Esophagus (tissue), 2 donors: ENCODE measurements at regions not wholly inside any gene's neighbourhood (a gene's known extent, or its start where the extent isn't known, plus 50 kb on each side); places are given as distances from the start of the nearest gene placed in this dataset.
"Not testable (repeated sequence)": the region's sequence is repeated elsewhere in the genome, so short reads cannot be mapped to it uniquely, and the experiment has no call there.

Experiments
- H3K27ac ChIP-seq, 2 donors: one replicate each; pipeline ENCODE4 v1.5.1; 2013; ENCODE audit warnings: low read depth in 2 of 2, mild to moderate bottlenecking in 2 of 2, inconsistent platforms in 1 of 2, low read length in 1 of 2, moderate library complexity in 1 of 2
- H3K27me3 ChIP-seq, 2 donors: one replicate each; pipeline ENCODE4 v1.6.1; 2013; ENCODE audit warnings: low read length in 2 of 2, control low read depth in 1 of 2, mild to moderate bottlenecking in 1 of 2; ENCODE audit not compliant: insufficient read depth in 2 of 2, control insufficient read depth in 1 of 2
- H3K36me3 ChIP-seq, 2 donors: one replicate each; pipeline ENCODE4 v1.6.1; 2013; ENCODE audit warnings: low read length in 1 of 2; ENCODE audit not compliant: control insufficient read depth in 2 of 2, insufficient read depth in 2 of 2
- H3K4me1 ChIP-seq, 2 donors: one replicate each; pipeline ENCODE4 v1.6.1; 2013; ENCODE audit warnings: low read length in 1 of 2; ENCODE audit not compliant: control insufficient read depth in 2 of 2, insufficient read depth in 2 of 2
- H3K4me3 ChIP-seq, 2 donors: one replicate each; pipeline ENCODE4 v1.5.1; 2013; ENCODE audit warnings: low read length in 2 of 2, mild to moderate bottlenecking in 2 of 2, low read depth in 1 of 2, moderate library complexity in 1 of 2
- H3K9me3 ChIP-seq, 2 donors: one replicate each; pipeline ENCODE4 v1.6.1; 2013; ENCODE audit warnings: mild to moderate bottlenecking in 2 of 2, low read depth in 1 of 2, low read length in 1 of 2, moderate library complexity in 1 of 2; ENCODE audit not compliant: control insufficient read depth in 2 of 2, insufficient read depth in 1 of 2
- WGBS, 2 donors: extraction: QIAGEN DNeasy Blood & Tissue Kit; methylation state at CpG; one replicate each; pipeline ENCODE4 v1.1.7; 2013; 5-methylcytosine and 5-hydroxymethylcytosine counted together
- donor health status: healthy with polysubstance abuse.
- donor health status: Bipolar disorder and iron deficiency.

- 60 to 61% methylated on average over 4 of the region's 4 CpGs for WGBS, 2 donors
- not testable (repeated sequence) for H3K9me3 ChIP-seq, H3K27ac ChIP-seq, H3K36me3 ChIP-seq, H3K4me3 ChIP-seq, H3K4me1 ChIP-seq, H3K27me3 ChIP-seq
Measured at GRCh38 chr10:3874610-3874989, 89.6 kb upstream of the KLF6 start.

GRCh38 chr10:3873728-3874461 is 88.9 kb upstream of the KLF6 start:
- Histone ChIP-seq H3K27ac (peak overlapping the region in 1 of 2 donors; percentile 35), H3K9me3 (no peaks in the 10 kb centered on the region), H3K27me3 (no peaks in the 10 kb centered on the region)

GRCh38 chr10:3872712-3873329 is 87.8 kb upstream of the KLF6 start:
- Histone ChIP-seq H3K27ac (no peak overlapping the region), H3K4me1 (no peaks in the 10 kb centered on the region), H3K27me3 (no peaks in the 10 kb centered on the region), H3K36me3 (no peaks in the 10 kb centered on the region), H3K9me3 (no peaks in the 10 kb centered on the region), H3K4me3 (no peak overlapping the region)
- 88 to 92% methylated on average over 12 of the region's 12 CpGs for WGBS, 2 donors

More at GRCh38 chr10:3873728-3874461, 88.9 kb upstream of the KLF6 start:
- 28 to 45% methylated on average over 7 of the region's 7 CpGs for WGBS, 2 donors
- no peak overlapping the region for H3K4me3 ChIP-seq
- no peaks in the 10 kb centered on the region for H3K36me3 ChIP-seq
- no peaks in the 10 kb centered on the region for H3K4me1 ChIP-seq

- H3K27ac ChIP-seq = no peak overlapping the region
- WGBS, 2 donors = 85 to 96% methylated on average over 6 of the region's 6 CpGs
- no peaks in the 10 kb centered on the region for H3K9me3 ChIP-seq
- no peak overlapping the region for H3K4me3 ChIP-seq
- no peaks in the 10 kb centered on the region for H3K4me1 ChIP-seq
- no peaks in the 10 kb centered on the region for H3K36me3 ChIP-seq
- no peaks in the 10 kb centered on the region for H3K27me3 ChIP-seq
Measured at GRCh38 chr10:3871424-3871996, 86.5 kb upstream of the KLF6 start.

GRCh38 chr10:3869036-3869435 is 84.0 kb upstream of the KLF6 start:
- no peak overlapping the region for H3K4me3 ChIP-seq
- H3K27me3 ChIP-seq = no peaks in the 10 kb centered on the region
- no peak overlapping the region for H3K27ac ChIP-seq
- H3K9me3 ChIP-seq = no peaks in the 10 kb centered on the region
- H3K36me3 ChIP-seq = no peaks in the 10 kb centered on the region
- no peaks in the 10 kb centered on the region for H3K4me1 ChIP-seq

GRCh38 chr10:3868271-3868664 is 83.3 kb upstream of the KLF6 start:
- Histone ChIP-seq H3K36me3 (no peaks in the 10 kb centered on the region), H3K27me3 (no peaks in the 10 kb centered on the region), H3K9me3 (no peaks in the 10 kb centered on the region), H3K4me3 (no peak overlapping the region), H3K27ac (no peak overlapping the region), H3K4me1 (no peaks in the 10 kb centered on the region)
- 85 to 93% methylated on average over 6 of the region's 6 CpGs for WGBS, 2 donors

- WGBS, 2 donors = 69 to 73% methylated on average over 3 of the region's 3 CpGs
- Histone ChIP-seq H3K4me3 (no peak overlapping the region), H3K9me3 (no peaks in the 10 kb centered on the region), H3K4me1 (no peaks in the 10 kb centered on the region), H3K36me3 (no peaks in the 10 kb centered on the region), H3K27me3 (no peaks in the 10 kb centered on the region), H3K27ac (no peak overlapping the region)
Measured at GRCh38 chr10:3867454-3868270, 82.7 kb upstream of the KLF6 start.

DNA sequence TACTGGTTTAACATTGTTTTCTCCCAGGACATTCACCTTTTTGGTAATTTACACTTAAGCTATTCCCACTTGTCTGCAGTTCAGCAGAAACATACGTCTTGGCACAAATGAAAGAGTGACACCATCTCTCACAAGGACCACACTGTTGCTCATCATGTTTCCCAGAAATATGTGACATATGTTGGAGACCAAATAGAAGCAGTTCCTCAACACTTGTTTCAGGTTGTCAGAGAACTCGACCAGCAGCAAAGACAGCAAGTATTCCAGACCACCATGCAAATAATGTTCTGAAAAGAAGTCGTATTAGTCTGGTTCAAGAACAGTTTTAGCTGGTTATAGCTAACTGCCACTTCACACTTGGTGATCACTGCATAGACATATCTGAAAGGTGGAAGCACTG is 81.3 kb upstream of the KLF6 start:
- H3K4me3 ChIP-seq = no peak overlapping the region
- H3K27me3 ChIP-seq = no peaks in the 10 kb centered on the region
- 66 to 71% methylated on average over 3 of the region's 3 CpGs for WGBS, 2 donors
- H3K9me3 ChIP-seq = no peaks in the 10 kb centered on the region
- no peaks in the 10 kb centered on the region for H3K4me1 ChIP-seq
- no peak overlapping the region for H3K27ac ChIP-seq
- H3K36me3 ChIP-seq = no peaks in the 10 kb centered on the region

GRCh38 chr10:3865565-3865964 is 80.6 kb upstream of the KLF6 start:
- Histone ChIP-seq H3K36me3 (no peaks in the 10 kb centered on the region), H3K27ac (no peak overlapping the region), H3K4me3 (no peak overlapping the region), H3K9me3 (no peaks in the 10 kb centered on the region), H3K4me1 (no peaks in the 10 kb centered on the region), H3K27me3 (no peaks in the 10 kb centered on the region)
- WGBS, 2 donors = 75 to 77% methylated on average over 3 of the region's 3 CpGs
